ENCODE measurements at regions not wholly inside any gene's neighbourhood (a gene's known extent, or its start where the extent isn't known, plus 50 kb on each side); places are given as distances from the start of the nearest gene placed in this dataset.
A peak's percentile ranks its signal among the peaks of the same experiment; 100 is the strongest.

DNA sequence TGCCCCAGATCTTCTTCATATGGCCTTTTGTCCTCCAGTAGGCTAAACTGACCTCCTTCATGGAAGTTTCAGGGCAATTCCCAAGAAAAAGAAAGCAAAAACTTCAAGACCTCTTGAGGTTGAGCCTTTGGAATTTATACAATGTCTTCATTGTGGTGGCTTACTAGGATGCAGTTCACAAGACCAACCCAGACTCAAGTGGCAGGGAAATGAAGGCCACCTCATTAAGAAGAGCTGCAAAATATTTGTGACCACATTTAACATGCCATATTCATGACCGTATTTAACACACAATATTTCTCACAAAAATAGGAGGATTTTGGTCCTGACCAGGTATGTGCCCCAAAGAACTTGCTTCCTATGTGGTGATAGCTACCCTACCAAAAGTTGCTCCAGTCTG, 605.5 kb upstream of the PITX2 start:
- no peak for DNase-seq
- no peaks in the 10 kb centered on the region for H3K9me3 ChIP-seq (ENCODE audit: low read length)
- H3K4me3 ChIP-seq (ENCODE audit: low read length) = no peak overlapping the region
- CTCF ChIA-PET = no interaction called here
- H3K4me3 Mint-ChIP-seq = no peak overlapping the region
- H3K27ac Mint-ChIP-seq = no peak overlapping the region
- POLR2A ChIA-PET = no interaction called here
- H3K27ac ChIP-seq (ENCODE audit: low read depth, low read length) = no peak overlapping the region
- no peaks in the 10 kb centered on the region for H3K36me3 Mint-ChIP-seq
- H3K27me3 Mint-ChIP-seq = no peaks in the 10 kb centered on the region
- H3K4me1 ChIP-seq (ENCODE audit: insufficient read depth, low read length) = no peaks in the 10 kb centered on the region
- H3K4me1 Mint-ChIP-seq = no peaks in the 10 kb centered on the region
- H3K27me3 ChIP-seq (ENCODE audit: insufficient read depth, low read length, poor library complexity, severe bottlenecking) = no peaks in the 10 kb centered on the region
- peaks cover 0 to 35% (median 1%) of the 10 kb centered on the region in 5 donors for H3K9me3 Mint-ChIP-seq
- no peaks in the 10 kb centered on the region for H3K36me3 ChIP-seq (ENCODE audit: insufficient read depth, low read length)

DNA sequence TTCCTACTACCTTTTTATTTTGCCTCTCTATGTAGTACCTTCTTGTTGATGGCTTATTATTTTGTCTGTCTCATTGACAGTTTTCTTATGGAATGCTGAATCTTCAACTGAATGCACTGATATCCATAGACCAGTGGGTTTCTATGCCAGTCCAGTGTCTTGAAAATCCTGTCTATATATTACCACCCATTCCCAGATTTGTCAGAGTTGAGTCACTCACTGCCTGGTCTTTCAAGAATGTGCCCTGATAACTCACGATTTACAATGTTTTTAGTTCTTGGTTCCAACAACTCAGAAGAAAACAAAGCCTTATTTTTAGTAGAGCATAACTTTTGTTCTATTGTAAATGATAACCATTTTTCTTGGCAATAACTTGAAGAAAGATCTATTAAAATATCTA, 606.0 kb upstream of the PITX2 start:
- Mint-ChIP-seq H3K4me1 (no peaks in the 10 kb centered on the region), H3K4me3 (no peak overlapping the region), H3K27me3 (no peaks in the 10 kb centered on the region), H3K36me3 (no peaks in the 10 kb centered on the region), H3K9me3 (peaks cover 0 to 35% (median 1%) of the 10 kb centered on the region in 5 donors), H3K27ac (no peak overlapping the region)
- ChIA-PET CTCF (no interaction called here), POLR2A (no interaction called here)
- no peaks in the 10 kb centered on the region for H3K27me3 ChIP-seq (ENCODE audit: insufficient read depth, low read length, poor library complexity, severe bottlenecking)
- H3K36me3 ChIP-seq (ENCODE audit: insufficient read depth, low read length) = no peaks in the 10 kb centered on the region
- H3K9me3 ChIP-seq (ENCODE audit: low read length) = no peaks in the 10 kb centered on the region
- H3K4me3 ChIP-seq (ENCODE audit: low read length) = no peak overlapping the region
- no peak overlapping the region for H3K27ac ChIP-seq (ENCODE audit: low read depth, low read length)
- DNase-seq = no peak
- H3K4me1 ChIP-seq (ENCODE audit: insufficient read depth, low read length) = no peaks in the 10 kb centered on the region

DNA sequence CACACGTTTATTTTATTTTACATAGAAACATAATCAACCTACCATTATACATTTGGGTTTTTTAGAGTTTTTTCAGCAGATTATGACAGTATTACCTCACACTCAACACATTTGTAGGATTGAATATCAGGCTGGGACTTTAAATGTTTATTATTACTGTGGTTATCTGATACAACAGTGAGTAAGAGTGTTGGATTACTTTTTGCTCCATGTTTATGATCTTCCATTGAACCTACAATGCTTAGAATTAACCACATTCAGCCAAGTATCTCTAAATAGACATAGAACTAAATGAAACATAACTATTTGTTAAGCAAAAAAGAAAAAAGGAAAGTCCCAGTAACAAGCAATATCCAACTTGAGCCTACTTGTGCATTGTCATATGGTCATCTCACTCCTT, 607.4 kb upstream of the PITX2 start:
- no peaks in the 10 kb centered on the region for H3K9me3 ChIP-seq (ENCODE audit: low read length)
- Mint-ChIP-seq H3K9me3 (peaks cover 0 to 37% (median 1%) of the 10 kb centered on the region in 5 donors), H3K4me3 (no peak overlapping the region), H3K4me1 (no peaks in the 10 kb centered on the region), H3K27ac (no peak overlapping the region), H3K36me3 (no peaks in the 10 kb centered on the region), H3K27me3 (no peaks in the 10 kb centered on the region)
- no peak overlapping the region for H3K4me3 ChIP-seq (ENCODE audit: low read length)
- CTCF ChIA-PET = no interaction called here
- no peaks in the 10 kb centered on the region for H3K27me3 ChIP-seq (ENCODE audit: insufficient read depth, low read length, poor library complexity, severe bottlenecking)
- no peaks in the 10 kb centered on the region for H3K4me1 ChIP-seq (ENCODE audit: insufficient read depth, low read length)
- no peaks in the 10 kb centered on the region for H3K36me3 ChIP-seq (ENCODE audit: insufficient read depth, low read length)
- DNase-seq = no peak
- H3K27ac ChIP-seq (ENCODE audit: low read depth, low read length) = no peak overlapping the region
- POLR2A ChIA-PET = no interaction called here

DNA sequence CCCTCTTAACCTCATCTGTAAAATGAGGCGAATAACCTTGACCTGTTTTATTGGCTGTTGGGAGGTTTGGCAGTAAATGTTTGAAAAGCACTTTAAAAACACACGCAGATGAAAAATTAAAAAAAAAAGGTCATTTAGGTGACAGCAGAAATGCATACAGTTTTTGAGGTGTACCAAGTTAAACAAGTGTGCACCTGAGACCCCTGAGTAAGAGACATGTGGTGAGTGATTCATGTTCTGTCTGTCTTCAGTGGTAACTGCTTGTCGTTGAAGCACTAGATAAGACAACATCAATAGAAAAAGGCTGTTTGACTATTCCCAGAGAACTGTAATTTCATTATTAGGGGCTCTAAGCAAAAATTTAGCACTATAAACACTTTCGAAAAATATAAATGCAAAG, 608.4 kb upstream of the PITX2 start:
- DNase-seq = no peak
- H3K27ac Mint-ChIP-seq = no peak overlapping the region
- Histone ChIP-seq H3K27me3 (ENCODE audit: insufficient read depth, low read length, poor library complexity, severe bottlenecking) (no peaks in the 10 kb centered on the region), H3K36me3 (ENCODE audit: insufficient read depth, low read length) (no peaks in the 10 kb centered on the region), H3K4me3 (ENCODE audit: low read length) (no peak overlapping the region), H3K27ac (ENCODE audit: low read depth, low read length) (no peak overlapping the region), H3K4me1 (ENCODE audit: insufficient read depth, low read length) (no peaks in the 10 kb centered on the region), H3K9me3 (ENCODE audit: low read length) (no peaks in the 10 kb centered on the region)
- ChIA-PET POLR2A (no interaction called here), CTCF (no interaction called here)
- H3K27me3 Mint-ChIP-seq = no peaks in the 10 kb centered on the region
- H3K36me3 Mint-ChIP-seq = no peaks in the 10 kb centered on the region
- H3K4me1 Mint-ChIP-seq = no peaks in the 10 kb centered on the region
- H3K9me3 Mint-ChIP-seq = peaks cover 0 to 27% (median 1%) of the 10 kb centered on the region in 5 donors
- no peak overlapping the region for H3K4me3 Mint-ChIP-seq

DNA sequence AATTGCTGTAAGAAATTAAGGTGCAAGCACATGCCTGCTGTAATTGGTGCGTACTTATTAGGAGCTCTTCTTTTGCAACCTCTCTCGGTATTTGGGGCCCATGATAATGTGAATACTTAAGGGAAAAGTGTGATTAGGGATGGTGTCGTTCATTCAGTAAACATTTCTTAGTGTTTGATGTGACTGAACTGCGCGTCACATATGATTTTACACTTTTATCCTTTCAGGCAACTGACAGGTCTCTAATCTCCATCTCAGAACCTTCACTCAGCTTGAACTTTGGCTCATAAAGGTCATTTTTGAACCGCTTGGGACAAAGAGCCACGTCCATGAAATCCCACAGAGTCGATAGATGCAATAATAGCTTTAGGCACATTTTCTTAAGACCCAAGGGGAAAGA, 612.1 kb upstream of the PITX2 start:
- Mint-ChIP-seq H3K4me1 (no peaks in the 10 kb centered on the region), H3K9me3 (peaks cover 0 to 18% (median 0%) of the 10 kb centered on the region in 5 donors), H3K4me3 (no peak overlapping the region), H3K36me3 (no peaks in the 10 kb centered on the region), H3K27ac (no peak overlapping the region), H3K27me3 (no peaks in the 10 kb centered on the region)
- Histone ChIP-seq H3K4me3 (ENCODE audit: low read length) (no peak overlapping the region), H3K27ac (ENCODE audit: low read depth, low read length) (no peak overlapping the region), H3K27me3 (ENCODE audit: insufficient read depth, low read length, poor library complexity, severe bottlenecking) (no peaks in the 10 kb centered on the region), H3K9me3 (ENCODE audit: low read length) (no peaks in the 10 kb centered on the region), H3K4me1 (ENCODE audit: insufficient read depth, low read length) (no peaks in the 10 kb centered on the region), H3K36me3 (ENCODE audit: insufficient read depth, low read length) (no peaks in the 10 kb centered on the region)
- ChIA-PET CTCF (no interaction called here), POLR2A (no interaction called here)
- no peak for DNase-seq

DNA sequence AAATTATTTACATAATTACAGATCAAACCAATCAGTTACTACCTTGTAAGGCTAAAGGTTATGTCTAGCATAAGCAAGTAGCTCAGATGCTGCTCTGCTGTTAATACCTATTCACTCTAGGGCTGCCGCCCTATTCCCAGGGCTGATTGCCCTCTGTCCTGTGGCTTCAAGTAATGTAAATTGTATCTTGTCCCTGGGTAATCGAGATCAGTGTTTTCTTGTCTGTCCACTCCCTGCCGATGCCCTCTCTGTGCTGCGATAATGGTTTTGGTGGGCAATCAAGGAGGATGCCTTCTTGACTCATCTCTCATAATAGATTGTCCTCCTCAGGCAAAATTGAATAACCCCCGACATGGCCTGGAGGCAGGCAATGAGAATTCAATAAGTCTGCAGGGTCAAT, 641.0 kb upstream of the PITX2 start:
- Mint-ChIP-seq H3K27ac (no peak overlapping the region), H3K27me3 (no peaks in the 10 kb centered on the region), H3K9me3 (peaks cover 0 to 23% (median 2%) of the 10 kb centered on the region in 5 donors), H3K4me1 (no peaks in the 10 kb centered on the region), H3K36me3 (no peaks in the 10 kb centered on the region), H3K4me3 (peak overlapping the region in 1 of 7 donors; percentile 32)
- Histone ChIP-seq H3K9me3 (ENCODE audit: low read length) (no peaks in the 10 kb centered on the region), H3K4me1 (ENCODE audit: insufficient read depth, low read length) (no peaks in the 10 kb centered on the region), H3K27ac (ENCODE audit: low read depth, low read length) (no peak overlapping the region), H3K4me3 (ENCODE audit: low read length) (no peak overlapping the region), H3K27me3 (ENCODE audit: insufficient read depth, low read length, poor library complexity, severe bottlenecking) (no peaks in the 10 kb centered on the region), H3K36me3 (ENCODE audit: insufficient read depth, low read length) (no peaks in the 10 kb centered on the region)
- no peak for DNase-seq
- CTCF ChIA-PET = no interaction called here
- POLR2A ChIA-PET = no interaction called here

DNA sequence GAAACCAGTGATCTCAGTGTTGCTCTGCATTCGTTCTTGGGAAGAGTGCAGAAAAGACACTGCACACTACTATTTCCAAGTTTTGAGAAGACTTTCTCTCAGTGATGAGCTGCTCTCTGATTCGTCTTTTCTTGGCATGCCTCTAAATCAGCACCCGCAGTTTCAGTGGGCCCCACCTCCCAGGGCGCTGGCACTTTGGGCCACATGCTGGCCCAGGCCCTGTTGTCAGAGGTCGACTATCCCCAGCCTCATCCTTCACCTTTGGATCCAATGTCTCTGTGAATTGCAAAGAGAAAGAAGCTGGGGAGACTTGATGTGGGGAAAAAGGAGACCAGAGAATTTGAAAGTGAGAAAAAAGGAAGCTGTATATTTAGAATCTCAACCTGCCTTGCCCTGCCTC, 644.1 kb upstream of the PITX2 start:
- no peaks in the 10 kb centered on the region for H3K27me3 Mint-ChIP-seq
- H3K36me3 Mint-ChIP-seq = no peaks in the 10 kb centered on the region
- H3K27ac Mint-ChIP-seq = no peak overlapping the region
- Histone ChIP-seq H3K27me3 (ENCODE audit: insufficient read depth, low read length, poor library complexity, severe bottlenecking) (no peaks in the 10 kb centered on the region), H3K9me3 (ENCODE audit: low read length) (no peaks in the 10 kb centered on the region), H3K27ac (ENCODE audit: low read depth, low read length) (no peak overlapping the region), H3K4me1 (ENCODE audit: insufficient read depth, low read length) (no peaks in the 10 kb centered on the region), H3K36me3 (ENCODE audit: insufficient read depth, low read length) (no peaks in the 10 kb centered on the region), H3K4me3 (ENCODE audit: low read length) (no peak overlapping the region)
- no peaks in the 10 kb centered on the region for H3K4me1 Mint-ChIP-seq
- H3K9me3 Mint-ChIP-seq = peaks cover 0 to 23% (median 3%) of the 10 kb centered on the region in 5 donors
- CTCF ChIA-PET = no interaction called here
- DNase-seq = no peak
- POLR2A ChIA-PET = no interaction called here
- H3K4me3 Mint-ChIP-seq = no peak overlapping the region

DNA sequence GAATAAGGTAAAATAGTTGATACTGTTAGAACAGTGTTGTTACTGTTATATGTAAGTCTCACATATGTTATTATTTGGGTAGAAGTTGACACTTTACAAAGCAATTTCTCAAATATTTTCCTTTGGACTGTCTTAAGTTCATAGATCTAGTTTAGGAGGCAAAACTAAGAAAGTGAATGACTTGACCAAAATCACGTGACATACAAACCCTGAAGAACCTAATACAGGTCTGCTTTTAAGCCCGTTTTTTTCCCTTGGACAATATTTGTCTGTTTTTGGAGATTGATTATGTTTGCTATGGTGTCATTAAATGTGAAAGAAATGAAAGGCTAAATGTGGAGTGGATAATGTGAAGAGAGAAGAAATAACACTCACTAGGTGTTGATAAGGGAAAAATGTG, 644.9 kb upstream of the PITX2 start:
- Mint-ChIP-seq H3K9me3 (peaks cover 0 to 21% (median 3%) of the 10 kb centered on the region in 5 donors), H3K36me3 (no peaks in the 10 kb centered on the region), H3K27me3 (no peaks in the 10 kb centered on the region), H3K4me1 (no peaks in the 10 kb centered on the region), H3K4me3 (no peak overlapping the region), H3K27ac (no peak overlapping the region)
- ChIA-PET POLR2A (no interaction called here), CTCF (no interaction called here)
- no peaks in the 10 kb centered on the region for H3K27me3 ChIP-seq (ENCODE audit: insufficient read depth, low read length, poor library complexity, severe bottlenecking)
- no peak overlapping the region for H3K4me3 ChIP-seq (ENCODE audit: low read length)
- no peak for DNase-seq
- no peaks in the 10 kb centered on the region for H3K36me3 ChIP-seq (ENCODE audit: insufficient read depth, low read length)
- H3K27ac ChIP-seq (ENCODE audit: low read depth, low read length) = no peak overlapping the region
- H3K9me3 ChIP-seq (ENCODE audit: low read length) = no peaks in the 10 kb centered on the region
- no peaks in the 10 kb centered on the region for H3K4me1 ChIP-seq (ENCODE audit: insufficient read depth, low read length)

DNA sequence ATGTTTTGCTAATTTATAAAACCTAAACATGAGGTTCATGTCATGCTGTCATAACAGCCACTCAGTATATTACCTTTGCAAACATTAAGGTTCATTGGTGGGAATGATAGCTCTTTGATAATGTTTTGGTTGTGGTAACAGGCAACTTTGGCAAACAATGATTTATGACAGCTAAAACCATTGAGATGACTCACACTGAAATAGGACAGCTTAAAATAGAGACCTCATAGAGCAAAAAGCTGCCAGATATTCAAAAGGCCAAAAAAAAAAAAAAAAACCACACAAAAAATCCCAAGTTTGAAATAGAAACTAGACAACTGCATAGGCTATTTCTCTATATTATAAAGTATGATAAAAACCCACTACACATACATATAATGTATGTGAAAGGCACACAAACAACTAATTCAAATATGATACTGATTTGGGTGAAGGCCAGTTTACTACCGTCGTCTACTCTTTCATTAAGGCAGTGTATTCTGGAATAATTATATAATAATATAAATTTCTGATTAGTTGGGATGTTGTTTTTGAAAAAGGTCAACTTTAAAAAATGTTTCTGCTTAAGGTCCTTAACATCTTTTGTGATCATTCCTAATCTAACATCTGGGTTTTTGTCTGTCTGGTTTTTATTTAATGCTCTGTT, 646.0 kb upstream of the PITX2 start:
- Histone ChIP-seq H3K27me3 (ENCODE audit: insufficient read depth, low read length, poor library complexity, severe bottlenecking) (no peaks in the 10 kb centered on the region), H3K4me3 (ENCODE audit: low read length) (no peak overlapping the region), H3K27ac (ENCODE audit: low read depth, low read length) (no peak overlapping the region), H3K9me3 (ENCODE audit: low read length) (no peaks in the 10 kb centered on the region), H3K36me3 (ENCODE audit: insufficient read depth, low read length) (no peaks in the 10 kb centered on the region), H3K4me1 (ENCODE audit: insufficient read depth, low read length) (no peaks in the 10 kb centered on the region)
- H3K27me3 Mint-ChIP-seq = no peaks in the 10 kb centered on the region
- no peak overlapping the region for H3K27ac Mint-ChIP-seq
- no peaks in the 10 kb centered on the region for H3K36me3 Mint-ChIP-seq
- DNase-seq = no peak
- H3K4me3 Mint-ChIP-seq = no peak overlapping the region
- H3K4me1 Mint-ChIP-seq = no peaks in the 10 kb centered on the region
- POLR2A ChIA-PET = no interaction called here
- H3K9me3 Mint-ChIP-seq = peaks cover 0 to 24% (median 3%) of the 10 kb centered on the region in 5 donors
- CTCF ChIA-PET = no interaction called here
